ENCODE measurements at regions not wholly inside any gene's neighbourhood (a gene's known extent, or its start where the extent isn't known, plus 50 kb on each side); places are given as distances from the start of the nearest gene placed in this dataset.

- Mint-ChIP-seq H3K27ac (no peak overlapping the region), H3K27me3 (ENCODE audit: insufficient read depth) (0 out of 2 replicates have a peak, but pooled peaks cover 2% of the 10 kb centered on the region), H3K4me1 (ENCODE audit: low read depth) (no peaks in the 10 kb centered on the region), H3K9me3 (no peaks in the 10 kb centered on the region), H3K36me3 (ENCODE audit: low read depth) (no peaks in the 10 kb centered on the region), H3K4me3 (no peak overlapping the region)
- TF ChIP-seq CTCF (IDR thresholded peaks at IDR 0.05) = no peak
- DNase-seq = no peak
Measured at GRCh38 chr5:68161156-68161555, 54.4 kb upstream of the PIK3R1 start.

GRCh38 chr5:68159224-68159951 lies 56.2 kb upstream of the PIK3R1 start:
- Mint-ChIP-seq H3K36me3 (ENCODE audit: low read depth) (no peaks in the 10 kb centered on the region), H3K27me3 (ENCODE audit: insufficient read depth) (0 out of 2 replicates have a peak, but pooled peaks cover 2% of the 10 kb centered on the region), H3K9me3 (no peaks in the 10 kb centered on the region), H3K27ac (no peak overlapping the region), H3K4me3 (no peak overlapping the region), H3K4me1 (ENCODE audit: low read depth) (no peaks in the 10 kb centered on the region)
- no peak for DNase-seq
- TF ChIP-seq CTCF (IDR thresholded peaks at IDR 0.05) = no peak

GRCh38 chr5:68155940-68156339 lies 59.6 kb upstream of the PIK3R1 start:
- TF ChIP-seq CTCF (IDR thresholded peaks at IDR 0.05) = no peak
- Mint-ChIP-seq H3K27me3 (ENCODE audit: insufficient read depth) (no peaks in the 10 kb centered on the region; the same call in 1 of the 2 replicates), H3K36me3 (ENCODE audit: low read depth) (no peaks in the 10 kb centered on the region), H3K4me3 (no peak overlapping the region), H3K9me3 (no peaks in the 10 kb centered on the region), H3K27ac (no peak overlapping the region), H3K4me1 (ENCODE audit: low read depth) (no peaks in the 10 kb centered on the region)
- DNase-seq = no peak

DNA sequence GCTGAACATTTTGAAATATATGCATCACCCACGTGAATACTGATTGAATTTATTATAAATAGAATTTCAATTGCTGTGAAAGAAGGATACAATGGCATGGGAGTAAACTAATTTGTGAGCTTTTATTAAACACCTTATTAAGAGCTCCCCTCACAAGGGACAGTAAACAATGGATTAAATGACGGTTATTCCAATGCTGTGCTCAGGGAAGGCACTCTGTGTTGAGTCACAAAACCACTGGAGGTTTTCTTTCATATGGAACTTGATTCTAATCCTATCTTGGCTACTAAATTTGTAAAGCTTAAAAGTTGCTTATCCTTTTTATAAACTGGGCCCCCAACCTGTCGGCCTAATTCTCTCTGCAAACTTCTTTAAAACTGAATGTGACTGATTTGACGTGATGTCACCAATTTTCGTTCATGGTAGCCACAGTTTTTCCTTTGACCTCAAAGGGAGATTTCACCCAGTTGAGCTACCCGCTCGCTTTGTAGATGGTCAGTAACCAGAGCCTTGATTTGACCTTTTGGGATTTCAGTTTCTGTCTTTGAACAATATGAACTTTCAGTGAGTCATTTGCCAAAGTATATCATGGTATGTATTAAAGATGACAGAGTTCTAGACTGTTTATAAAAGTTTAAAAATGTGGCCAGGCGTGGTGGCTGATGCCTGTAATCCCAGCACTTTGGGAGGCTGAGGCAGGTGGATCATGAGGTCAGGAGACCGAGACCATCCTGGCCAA lies 61.3 kb upstream of the PIK3R1 start:
- no peak for DNase-seq
- H3K36me3 Mint-ChIP-seq (ENCODE audit: low read depth) = no peaks in the 10 kb centered on the region
- H3K4me3 Mint-ChIP-seq = no peak overlapping the region
- no peak for TF ChIP-seq CTCF (IDR thresholded peaks at IDR 0.05)
- no peak overlapping the region for H3K27ac Mint-ChIP-seq
- H3K4me1 Mint-ChIP-seq (ENCODE audit: low read depth) = peaks cover 3% of the 10 kb centered on the region
- H3K9me3 Mint-ChIP-seq = no peaks in the 10 kb centered on the region
- no peaks in the 10 kb centered on the region; the same call in 1 of the 2 replicates for H3K27me3 Mint-ChIP-seq (ENCODE audit: insufficient read depth)

- no peaks in the 10 kb centered on the region for H3K36me3 Mint-ChIP-seq (ENCODE audit: low read depth)
- DNase-seq = no peak
- H3K4me1 Mint-ChIP-seq (ENCODE audit: low read depth) = peaks cover 15% of the 10 kb centered on the region
- no peaks in the 10 kb centered on the region for H3K9me3 Mint-ChIP-seq
- no peak for TF ChIP-seq CTCF (IDR thresholded peaks at IDR 0.05)
- no peak overlapping the region for H3K27ac Mint-ChIP-seq
- H3K27me3 Mint-ChIP-seq (ENCODE audit: insufficient read depth) = no peaks in the 10 kb centered on the region; the same call in 1 of the 2 replicates
- H3K4me3 Mint-ChIP-seq = no peak overlapping the region
Measured at GRCh38 chr5:68151812-68152211, 63.7 kb upstream of the PIK3R1 start.

All from HFFc6 (cell line).